Osteocyte (in vitro differentiated cells): ENCODE measurements at regions not wholly inside any gene's neighbourhood (a gene's known extent, or its start where the extent isn't known, plus 50 kb on each side); places are given as distances from the start of the nearest gene placed in this dataset.

Source experiments
- DNase-seq: peaks from one replicate; pipeline ENCODE4 v3.0.0; 2021; ENCODE audit warnings: mixed read lengths; ENCODE audit not compliant: unreplicated experiment; ENCODE audit errors: extremely low spot score
- H3K27ac Mint-ChIP-seq: one replicate; pipeline ENCODE4 v1.8.0; 2021; ENCODE audit warnings: mild to moderate bottlenecking, mixed read lengths; ENCODE audit not compliant: unreplicated experiment
- H3K27me3 Mint-ChIP-seq: one replicate; pipeline ENCODE4 v1.8.0; 2021; ENCODE audit warnings: mixed read lengths; ENCODE audit not compliant: unreplicated experiment
- H3K36me3 Mint-ChIP-seq: one replicate; pipeline ENCODE4 v1.8.0; 2021; ENCODE audit warnings: mixed read lengths; ENCODE audit not compliant: unreplicated experiment
- H3K4me1 Mint-ChIP-seq: one replicate; pipeline ENCODE4 v1.8.0; 2021; ENCODE audit warnings: mixed read lengths; ENCODE audit not compliant: unreplicated experiment
- H3K4me3 Mint-ChIP-seq: one replicate; pipeline ENCODE4 v1.8.0; 2021; ENCODE audit warnings: mild to moderate bottlenecking, moderate library complexity, mixed read lengths; ENCODE audit not compliant: unreplicated experiment
- H3K9me3 Mint-ChIP-seq: one replicate; pipeline ENCODE4 v1.8.0; 2021; ENCODE audit warnings: mixed read lengths; ENCODE audit not compliant: unreplicated experiment
- TF ChIP-seq, protein P1 (sequence below): fragments of 200-600 bp; sonication (generic); IDR thresholded peaks from 2 replicates; pipeline ENCODE4 v1.5.0; 2021; ENCODE audit warnings: antibody characterized with exemption, mild to moderate bottlenecking, moderate library complexity

DNA sequence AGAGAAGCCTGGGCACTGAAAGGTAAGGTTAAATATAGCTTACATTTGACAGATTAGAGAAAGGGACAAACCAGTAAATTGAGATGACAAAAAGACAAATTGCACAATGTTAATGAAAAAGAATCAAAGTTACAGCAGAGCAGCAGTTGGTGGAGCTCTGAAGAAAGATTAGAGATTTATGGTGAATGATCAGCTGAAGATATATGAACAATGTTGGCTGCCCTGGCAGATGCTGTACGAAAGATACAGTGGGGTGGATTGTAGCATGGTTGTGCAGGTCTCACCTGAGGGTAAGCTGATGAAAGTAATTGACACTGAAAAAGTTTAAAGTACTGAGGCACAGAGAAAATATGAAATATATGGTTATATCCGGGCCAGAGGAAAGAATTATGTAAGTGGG is 492.1 kb downstream of the ARHGEF28 start:
- no peaks in the 10 kb centered on the region for H3K9me3 Mint-ChIP-seq
- no peak for DNase-seq
- no peak overlapping the region for H3K4me3 Mint-ChIP-seq
- H3K4me1 Mint-ChIP-seq: peaks cover 8% of the 10 kb centered on the region
- TF ChIP-seq, protein P1, sequence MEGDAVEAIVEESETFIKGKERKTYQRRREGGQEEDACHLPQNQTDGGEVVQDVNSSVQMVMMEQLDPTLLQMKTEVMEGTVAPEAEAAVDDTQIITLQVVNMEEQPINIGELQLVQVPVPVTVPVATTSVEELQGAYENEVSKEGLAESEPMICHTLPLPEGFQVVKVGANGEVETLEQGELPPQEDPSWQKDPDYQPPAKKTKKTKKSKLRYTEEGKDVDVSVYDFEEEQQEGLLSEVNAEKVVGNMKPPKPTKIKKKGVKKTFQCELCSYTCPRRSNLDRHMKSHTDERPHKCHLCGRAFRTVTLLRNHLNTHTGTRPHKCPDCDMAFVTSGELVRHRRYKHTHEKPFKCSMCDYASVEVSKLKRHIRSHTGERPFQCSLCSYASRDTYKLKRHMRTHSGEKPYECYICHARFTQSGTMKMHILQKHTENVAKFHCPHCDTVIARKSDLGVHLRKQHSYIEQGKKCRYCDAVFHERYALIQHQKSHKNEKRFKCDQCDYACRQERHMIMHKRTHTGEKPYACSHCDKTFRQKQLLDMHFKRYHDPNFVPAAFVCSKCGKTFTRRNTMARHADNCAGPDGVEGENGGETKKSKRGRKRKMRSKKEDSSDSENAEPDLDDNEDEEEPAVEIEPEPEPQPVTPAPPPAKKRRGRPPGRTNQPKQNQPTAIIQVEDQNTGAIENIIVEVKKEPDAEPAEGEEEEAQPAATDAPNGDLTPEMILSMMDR: no peak
- H3K27me3 Mint-ChIP-seq: no peaks in the 10 kb centered on the region
- H3K36me3 Mint-ChIP-seq: no peaks in the 10 kb centered on the region
- no peak overlapping the region for H3K27ac Mint-ChIP-seq

- H3K27me3 Mint-ChIP-seq: no peaks in the 10 kb centered on the region
- no peak overlapping the region for H3K27ac Mint-ChIP-seq
- peaks cover 4% of the 10 kb centered on the region for H3K4me1 Mint-ChIP-seq
- H3K36me3 Mint-ChIP-seq: no peaks in the 10 kb centered on the region
- no peaks in the 10 kb centered on the region for H3K9me3 Mint-ChIP-seq
- H3K4me3 Mint-ChIP-seq: no peak overlapping the region
- no peak for DNase-seq
- TF ChIP-seq, protein P1: no peak
Observed at GRCh38 chr5:74116984-74117383, 491.0 kb downstream of the ARHGEF28 start.

DNA sequence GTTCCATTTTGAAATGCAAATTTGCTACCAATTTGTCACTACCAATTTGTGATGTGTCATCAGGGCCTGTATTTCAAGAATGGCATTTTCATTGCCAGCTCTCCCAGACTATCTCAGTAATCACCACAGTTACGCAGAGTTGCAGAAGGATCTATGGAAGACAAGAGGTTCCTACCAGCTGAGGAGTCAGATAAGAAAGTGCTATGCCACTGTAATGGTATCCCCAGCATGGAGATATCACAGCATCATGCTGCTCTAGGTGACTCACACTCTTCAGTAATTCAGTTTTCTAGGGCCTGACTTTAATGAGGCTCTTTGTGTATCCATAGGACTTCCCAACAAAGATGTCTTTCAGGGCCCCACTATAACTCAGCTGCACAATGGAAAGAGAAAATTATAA is 490.3 kb downstream of the ARHGEF28 start:
- Mint-ChIP-seq H3K4me1 (peaks cover 4% of the 10 kb centered on the region), H3K27me3 (no peaks in the 10 kb centered on the region), H3K9me3 (no peaks in the 10 kb centered on the region), H3K4me3 (no peak overlapping the region), H3K36me3 (no peaks in the 10 kb centered on the region), H3K27ac (no peak overlapping the region)
- no peak for DNase-seq
- TF ChIP-seq, protein P1: no peak

DNA sequence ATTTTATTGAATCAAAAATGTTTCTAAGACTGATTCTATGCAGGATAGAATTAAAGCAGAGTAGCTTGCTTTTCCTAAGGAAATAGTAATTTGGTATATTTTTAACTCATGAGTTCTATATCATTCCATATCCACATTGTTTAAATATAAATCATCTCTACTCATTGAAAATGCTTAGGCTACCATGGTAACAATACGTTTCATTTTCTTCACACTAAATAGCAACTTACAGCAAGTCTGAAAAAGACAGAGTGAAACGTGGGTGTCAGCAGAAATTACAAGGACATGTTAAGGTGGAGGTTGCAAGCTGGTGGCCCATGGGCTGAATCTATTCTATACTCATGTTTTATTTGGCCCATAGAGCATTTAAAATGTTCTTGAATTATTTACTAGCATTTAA is 487.9 kb downstream of the ARHGEF28 start:
- H3K27ac Mint-ChIP-seq: no peak overlapping the region
- H3K36me3 Mint-ChIP-seq: no peaks in the 10 kb centered on the region

DNA sequence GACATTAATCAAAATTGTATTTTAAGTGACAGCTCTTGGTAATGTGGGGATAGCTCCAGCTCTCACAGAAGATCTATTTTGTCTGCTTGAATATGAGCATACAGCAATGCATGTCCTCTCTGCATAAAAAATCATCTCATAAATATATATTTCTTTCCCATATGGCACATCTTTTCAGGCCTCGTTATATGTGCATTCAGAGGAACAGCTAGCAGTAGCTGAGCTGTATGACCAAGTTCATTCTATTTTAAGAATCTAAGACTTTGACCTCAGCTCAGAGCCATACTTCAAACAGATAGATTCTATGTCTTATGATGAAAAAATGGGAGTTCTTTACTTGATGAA is 487.2 kb downstream of the ARHGEF28 start:
- H3K4me3 Mint-ChIP-seq: no peak overlapping the region
- H3K27ac Mint-ChIP-seq: no peak overlapping the region
- DNase-seq: no peak
- H3K9me3 Mint-ChIP-seq: no peaks in the 10 kb centered on the region
- no peaks in the 10 kb centered on the region for H3K36me3 Mint-ChIP-seq
- H3K4me1 Mint-ChIP-seq: peaks cover 4% of the 10 kb centered on the region
- TF ChIP-seq, protein P1: no peak
- H3K27me3 Mint-ChIP-seq: peaks cover 2% of the 10 kb centered on the region

More for the DNA sequence above, 487.9 kb downstream of the ARHGEF28 start:
- H3K9me3 Mint-ChIP-seq: no peaks in the 10 kb centered on the region
- TF ChIP-seq, protein P1: no peak
- peaks cover 2% of the 10 kb centered on the region for H3K27me3 Mint-ChIP-seq
- H3K4me1 Mint-ChIP-seq: peaks cover 4% of the 10 kb centered on the region
- H3K4me3 Mint-ChIP-seq: no peak overlapping the region
- no peak for DNase-seq
